ENCODE measurements at regions not wholly inside any gene's neighbourhood (a gene's known extent, or its start where the extent isn't known, plus 50 kb on each side); places are given as distances from the start of the nearest gene placed in this dataset.
"Not testable (repeated sequence)": the region's sequence is repeated elsewhere in the genome, so short reads cannot be mapped to it uniquely, and the experiment has no call there.

DNA sequence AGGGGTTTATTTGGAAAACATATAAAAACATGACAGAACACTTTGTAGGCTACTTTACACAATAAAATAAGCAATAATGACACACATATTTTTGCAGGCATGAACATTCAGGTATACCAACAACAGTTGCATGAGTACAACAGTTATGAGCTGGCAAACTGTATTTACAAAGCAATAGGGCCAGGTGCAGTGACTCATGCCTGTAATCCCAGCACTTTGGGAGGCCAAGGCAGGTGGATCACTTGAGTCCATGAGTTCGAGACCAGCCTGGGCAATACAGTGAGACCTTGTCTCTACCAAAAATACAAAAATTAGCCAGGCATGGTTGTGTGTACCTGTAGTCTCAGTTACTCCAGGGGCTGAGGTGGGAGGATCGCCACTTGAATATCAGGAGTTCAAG is 101.1 kb downstream of the BMP4 start:
- no peak for DNase-seq

DNA sequence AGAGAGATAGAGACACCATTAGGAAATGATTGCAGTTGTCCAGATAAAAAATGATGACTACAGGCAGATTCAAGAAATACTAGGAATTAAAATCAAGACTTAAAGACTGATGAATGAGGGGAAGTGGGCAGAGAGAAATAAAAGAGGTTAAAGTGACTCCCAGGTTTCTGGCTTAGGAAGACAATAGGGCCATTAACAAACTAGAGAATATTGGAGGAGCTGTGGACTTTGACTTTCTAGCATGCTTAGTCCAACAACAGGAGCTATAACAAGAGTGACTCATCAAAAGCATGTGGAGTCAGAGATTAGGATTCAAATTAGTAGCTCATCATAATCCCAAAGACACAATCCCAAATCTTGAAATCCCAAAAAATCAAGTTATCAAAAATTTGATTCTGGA is 101.5 kb downstream of the BMP4 start:
- no peak for DNase-seq

DNA sequence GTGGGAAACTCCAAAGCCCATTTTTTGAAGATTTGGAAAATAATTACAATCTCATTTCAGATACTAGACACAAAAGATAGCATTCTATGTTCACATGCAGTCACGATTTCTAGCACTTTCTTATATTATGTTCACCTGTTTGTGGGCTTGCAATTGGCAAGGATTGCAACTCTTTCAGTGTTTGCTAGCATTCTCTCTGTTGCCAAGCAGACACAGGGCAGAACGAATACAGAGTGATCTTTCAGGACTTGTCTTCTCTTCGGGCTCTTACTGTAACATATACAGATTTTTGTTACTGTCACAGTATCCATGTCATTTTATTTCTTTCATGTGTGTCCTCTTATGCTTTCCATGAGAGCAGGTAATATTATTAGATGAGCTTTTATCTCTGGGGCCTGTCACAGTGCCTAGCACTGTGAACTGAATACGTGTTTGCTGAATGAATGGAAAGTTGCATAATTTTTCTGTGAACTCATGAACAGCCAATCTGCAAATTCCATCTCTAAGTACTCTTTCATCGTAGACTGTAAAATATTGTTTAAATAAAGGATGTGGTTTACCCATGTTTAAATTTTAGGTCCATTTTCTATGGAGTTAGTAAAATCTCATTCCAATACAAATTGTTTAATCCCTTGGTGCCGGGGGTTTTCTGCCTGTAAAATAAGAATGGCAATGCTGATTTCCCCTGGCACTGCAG is 105.1 kb downstream of the BMP4 start:
- DNase-seq: no peak

DNA sequence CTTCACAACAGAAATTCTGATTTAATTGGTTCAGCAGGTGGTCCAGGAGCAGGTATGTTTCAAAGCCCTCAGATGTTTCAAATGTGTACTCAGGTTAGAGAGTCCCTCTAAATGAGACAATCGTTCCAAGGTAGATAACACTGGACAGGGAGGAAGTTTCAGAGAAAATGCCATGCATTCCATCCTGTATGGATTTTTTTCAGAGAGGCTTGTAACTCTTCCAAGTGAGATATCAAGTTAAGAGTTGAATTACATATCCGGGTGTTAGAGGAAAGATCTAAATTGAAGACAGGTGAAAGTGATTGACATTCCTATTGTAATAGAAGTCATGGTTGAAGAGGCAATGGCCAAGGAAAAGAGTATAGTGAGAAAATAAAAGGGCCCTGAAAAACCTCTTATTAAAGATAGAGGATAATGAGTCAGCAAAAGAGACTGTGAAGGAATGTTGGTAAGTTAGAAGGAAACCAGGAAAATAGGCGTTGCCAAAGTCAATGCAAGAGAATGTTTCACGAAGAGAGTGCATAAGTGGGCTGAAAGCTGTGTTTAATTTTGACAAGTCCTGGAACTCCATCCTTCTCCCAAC is 105.8 kb downstream of the BMP4 start:
- DNase-seq: no peak

DNA sequence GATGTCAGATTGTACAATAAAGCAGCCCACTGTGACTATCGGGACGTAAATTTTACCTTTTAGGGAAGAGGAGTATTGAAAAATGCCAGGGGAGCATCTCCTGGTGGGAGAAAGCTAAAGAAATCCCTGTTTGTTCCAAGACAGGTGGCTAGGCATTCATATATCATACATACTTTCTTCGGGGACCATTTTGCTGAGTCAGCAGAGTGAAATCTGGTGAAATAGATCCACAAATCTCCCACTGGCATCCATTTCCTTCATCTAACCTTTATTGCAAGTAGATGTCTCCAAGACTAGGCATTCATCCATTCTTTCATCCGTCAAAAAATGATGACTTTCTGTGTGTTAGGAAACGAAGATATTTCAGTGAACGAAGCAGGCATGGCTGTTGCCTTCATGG is 107.1 kb downstream of the BMP4 start:
- DNase-seq: no peak

DNA sequence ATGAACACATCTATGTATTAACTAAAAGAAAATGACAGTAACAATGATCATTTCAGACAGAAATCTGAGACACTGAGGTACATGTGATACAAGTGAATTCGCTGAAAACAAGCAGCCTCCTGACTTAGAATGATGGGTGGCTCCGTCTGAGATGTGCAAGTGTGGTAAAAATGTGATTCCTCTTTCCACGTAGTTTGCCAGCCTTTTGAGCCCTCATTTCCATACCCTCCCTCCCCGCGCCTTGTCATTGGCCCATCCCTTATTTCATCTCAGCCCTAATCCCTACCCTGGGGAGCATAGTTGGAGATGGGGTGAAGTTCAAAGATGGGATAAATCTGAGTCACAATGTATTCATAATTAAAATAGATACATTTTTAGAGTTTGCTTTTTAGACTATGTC is 107.8 kb downstream of the BMP4 start:
- DNase-seq: no peak

DNA sequence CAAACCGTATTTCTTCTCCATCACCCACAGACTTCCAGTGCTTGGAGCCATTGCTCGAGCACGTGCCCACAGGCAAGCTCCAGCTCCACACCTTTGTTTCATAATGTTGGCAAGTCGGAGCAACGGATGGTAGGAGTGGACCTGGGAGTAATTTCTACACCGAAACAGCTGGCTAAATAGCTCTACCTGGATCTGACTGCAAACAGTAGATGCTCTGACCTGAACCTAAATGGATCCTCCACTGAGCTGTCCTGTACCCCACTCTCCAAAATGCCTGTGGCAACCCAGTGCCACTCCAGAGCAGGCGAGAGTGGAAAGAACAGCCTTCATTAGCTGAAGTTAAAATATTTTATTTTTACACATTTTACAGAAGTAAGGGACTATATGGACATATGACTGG is 108.7 kb downstream of the BMP4 start:
- DNase-seq: no peak

DNA sequence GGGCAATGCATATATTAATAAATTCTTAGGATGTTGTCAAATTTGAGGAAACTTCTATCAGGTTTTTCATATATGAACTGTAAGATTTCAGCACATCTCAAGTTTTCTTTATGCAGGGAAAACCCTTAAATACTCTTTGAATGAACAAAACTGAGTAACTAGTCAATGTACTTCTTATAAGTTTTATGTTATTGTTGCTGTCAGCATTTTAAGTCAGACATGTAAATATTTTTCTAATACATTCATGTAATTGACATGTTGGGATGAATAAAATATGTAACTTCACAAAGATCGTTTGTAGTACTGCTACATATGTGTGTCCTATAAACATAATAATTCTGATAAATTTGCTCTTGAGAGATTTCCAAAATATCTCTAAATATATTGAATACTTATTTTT is 109.6 kb downstream of the BMP4 start:
- no peak for DNase-seq

DNA sequence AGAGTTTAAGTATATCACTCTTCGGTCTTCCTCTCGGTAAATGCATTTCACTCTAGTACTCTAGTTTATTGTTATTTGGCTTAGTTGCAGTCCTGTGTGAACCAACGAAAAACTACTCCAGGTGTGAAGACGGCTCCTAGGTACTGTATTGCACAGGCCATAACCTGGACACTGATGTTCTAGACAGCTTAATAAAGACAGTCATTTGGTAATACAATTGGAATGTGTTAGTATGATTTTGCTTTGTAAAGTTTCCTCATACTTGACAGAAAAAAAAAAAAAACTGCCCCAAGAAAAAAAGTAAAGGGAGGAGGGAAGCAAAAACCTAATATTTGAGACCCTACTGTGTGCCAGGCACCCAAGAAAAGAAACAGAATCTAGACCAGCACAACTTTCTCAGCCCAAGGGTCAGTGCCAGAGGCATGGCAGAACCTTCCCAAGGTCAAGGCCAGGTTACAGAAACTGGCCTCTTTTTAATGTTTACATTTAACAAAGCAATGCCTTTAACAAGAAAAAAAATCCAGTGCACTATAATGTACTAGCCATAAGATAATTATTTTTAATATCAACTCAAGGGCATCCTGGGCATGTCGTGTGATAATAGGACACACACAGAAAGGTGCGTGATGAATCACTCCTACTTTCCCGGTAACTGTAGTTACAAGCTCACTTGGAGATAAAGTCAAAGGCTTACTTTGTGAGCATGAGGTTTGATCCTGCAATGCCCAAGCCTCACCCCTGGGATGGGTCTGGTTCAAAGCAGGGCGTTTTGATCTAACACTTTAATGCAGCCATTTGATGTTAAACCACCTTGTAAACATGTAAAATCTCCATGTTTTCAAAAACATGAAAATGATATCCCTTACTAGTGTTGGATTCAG is 110.6 kb downstream of the BMP4 start:
- DNase-seq: no peak

DNA sequence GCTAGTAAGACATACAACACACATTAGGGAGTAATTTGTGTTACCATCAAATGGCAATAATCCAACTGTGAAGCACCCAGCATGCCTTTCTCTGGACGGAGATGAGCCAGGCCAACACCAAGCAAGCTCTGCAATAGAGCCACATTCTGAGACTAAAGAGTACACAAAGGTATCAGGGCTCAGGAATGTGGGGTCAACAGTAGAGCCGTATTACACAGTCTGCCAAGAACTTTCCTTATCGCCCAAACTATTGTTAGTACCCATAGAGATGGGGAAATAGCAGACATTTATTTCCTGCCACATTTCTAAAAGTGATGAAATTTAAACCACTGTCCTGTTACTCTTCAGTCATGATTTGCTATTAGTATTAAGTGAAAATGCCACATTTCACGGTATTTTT is 113.7 kb downstream of the BMP4 start:
- DNase-seq: no peak

DNA sequence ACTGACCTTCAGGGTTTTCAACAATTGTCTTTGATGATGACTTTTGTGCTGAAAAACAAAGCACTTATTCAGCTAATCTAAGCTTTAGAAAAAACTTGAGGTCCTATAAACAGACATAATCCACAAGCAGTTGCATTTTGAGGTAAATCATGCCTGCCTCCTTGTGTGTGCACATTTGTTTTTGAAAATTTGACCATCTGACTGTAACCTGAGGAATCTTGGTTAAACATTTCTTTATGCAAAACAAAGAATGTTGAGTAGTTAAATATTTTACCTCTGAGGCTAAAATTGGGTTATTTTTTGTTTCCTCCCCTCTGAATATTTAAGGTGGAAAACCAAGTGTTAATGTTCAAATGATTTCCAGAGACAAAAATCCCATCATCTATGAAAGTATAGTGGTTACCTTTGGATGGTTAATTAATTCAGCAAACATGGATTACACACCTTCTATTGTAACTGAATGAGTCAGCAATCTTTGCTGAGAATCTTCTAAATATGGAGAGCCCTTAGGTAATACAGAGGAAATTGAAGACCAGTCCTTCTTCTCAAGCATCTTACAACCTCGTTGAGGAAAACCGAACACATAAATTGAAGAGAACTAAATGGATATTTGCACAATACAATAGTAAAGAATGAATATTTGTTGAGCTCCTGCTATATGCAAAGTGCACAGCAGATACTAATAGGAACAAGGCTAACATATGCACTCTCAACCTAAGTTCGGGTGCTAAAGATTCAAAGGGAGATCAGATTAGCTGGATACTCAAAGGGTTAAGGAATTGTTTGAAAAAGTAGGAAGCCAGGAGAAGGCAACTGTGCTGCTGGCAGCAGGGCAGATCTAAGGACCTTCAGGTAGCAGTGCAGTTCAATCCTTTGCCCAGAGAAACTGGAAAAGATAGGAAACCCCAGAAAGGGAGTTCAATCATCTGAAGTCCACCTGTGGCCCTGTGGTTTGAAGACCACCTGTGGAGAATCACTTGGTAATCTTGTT is 115.2 kb downstream of the BMP4 start:
- no peak for DNase-seq

DNA sequence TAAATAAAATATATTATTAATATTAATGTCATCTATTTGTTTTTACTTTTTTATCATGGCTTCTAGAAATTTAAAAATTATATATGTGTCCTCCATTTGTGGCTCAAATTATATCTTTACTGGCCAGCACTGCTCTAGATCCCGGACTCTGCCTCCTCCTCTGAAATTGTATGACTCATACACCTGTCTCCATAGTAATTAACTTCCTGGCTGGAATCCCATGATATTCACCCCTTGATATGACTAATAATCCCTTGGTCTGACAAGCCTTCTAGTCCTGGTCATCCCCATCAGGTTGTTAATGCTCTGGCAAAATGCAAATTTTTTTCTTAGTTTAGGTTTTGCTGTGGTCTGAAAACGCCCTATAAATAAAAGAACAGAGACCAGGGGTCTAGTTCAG is 116.2 kb downstream of the BMP4 start:
- no peak for DNase-seq

DNA sequence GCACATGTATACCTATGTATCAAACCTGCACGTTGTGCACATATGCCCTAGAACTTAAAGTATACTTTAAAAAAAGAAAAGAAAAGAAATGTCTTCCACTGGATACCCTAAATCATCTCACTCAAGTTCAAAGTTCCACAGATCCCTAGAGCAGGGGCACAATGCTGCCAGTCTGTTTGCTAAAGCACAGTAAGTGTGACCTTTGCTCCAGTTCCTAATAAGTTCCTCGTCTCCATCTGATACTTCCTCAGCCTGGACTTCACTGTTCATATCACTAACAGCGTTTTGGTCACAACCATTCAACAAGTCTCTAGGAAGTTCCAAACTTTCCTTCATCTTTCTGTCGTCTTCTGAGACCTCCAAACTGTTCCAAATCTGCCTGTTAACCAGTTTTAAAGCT is 118.3 kb downstream of the BMP4 start:
- no peak for DNase-seq

DNA sequence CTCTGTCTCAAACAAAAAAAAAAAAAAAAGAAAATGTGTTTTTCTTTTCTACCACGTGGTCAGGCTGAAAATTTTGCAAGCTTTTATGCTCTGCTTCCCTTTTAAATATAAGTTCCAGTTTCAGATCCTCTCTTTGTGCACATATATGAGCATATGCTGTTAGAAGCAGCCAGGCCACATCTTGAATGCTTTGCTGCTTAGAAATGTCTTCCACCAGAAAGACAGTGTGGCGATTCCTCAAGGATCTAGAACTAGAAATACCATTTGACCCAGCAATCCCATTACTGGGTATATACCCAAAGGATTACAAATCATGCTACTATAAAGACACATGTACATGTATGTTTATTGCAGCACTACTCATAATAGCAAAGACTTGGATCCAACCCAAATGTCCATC is 119.0 kb downstream of the BMP4 start:
- not testable (repeated sequence) for DNase-seq

DNA sequence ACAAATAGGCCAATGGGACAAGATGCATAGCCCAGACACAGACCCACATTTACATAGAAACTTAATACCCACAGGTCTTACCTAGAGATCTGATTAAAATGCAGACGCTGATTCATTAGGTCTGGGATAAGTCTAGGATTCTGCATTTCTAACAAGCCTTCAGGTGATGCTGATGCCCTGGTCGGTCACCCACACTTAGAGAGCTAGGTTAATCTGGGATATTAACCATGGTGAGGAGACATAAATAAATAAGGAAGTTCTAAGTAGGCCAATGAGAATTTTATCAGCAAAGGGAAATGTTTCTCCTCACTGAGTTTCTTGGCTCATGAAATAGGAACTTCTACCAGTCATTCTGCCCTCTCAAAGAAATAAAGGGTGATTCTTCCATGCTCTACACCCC is 120.1 kb downstream of the BMP4 start:
- DNase-seq: no peak

DNA sequence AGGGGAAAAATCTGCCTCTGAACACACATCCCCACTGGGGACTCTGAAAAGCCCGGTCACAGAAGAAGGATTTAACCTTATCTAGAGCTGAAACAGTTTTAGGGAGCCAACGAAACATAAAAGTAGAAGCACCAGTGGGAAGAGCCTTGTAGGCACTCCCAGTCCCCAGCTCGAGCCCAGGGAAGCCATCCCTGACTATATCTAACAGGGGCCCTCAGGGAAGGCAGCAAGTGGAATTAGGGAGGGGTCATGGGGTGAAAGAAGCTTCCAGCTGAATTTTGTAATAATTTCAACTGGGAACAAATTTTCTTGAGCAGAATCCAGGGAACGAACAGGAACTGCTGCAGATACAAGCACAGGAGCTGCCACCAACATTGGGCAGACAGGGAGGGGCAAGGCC is 127.8 kb downstream of the BMP4 start:
- no peak for DNase-seq

DNA sequence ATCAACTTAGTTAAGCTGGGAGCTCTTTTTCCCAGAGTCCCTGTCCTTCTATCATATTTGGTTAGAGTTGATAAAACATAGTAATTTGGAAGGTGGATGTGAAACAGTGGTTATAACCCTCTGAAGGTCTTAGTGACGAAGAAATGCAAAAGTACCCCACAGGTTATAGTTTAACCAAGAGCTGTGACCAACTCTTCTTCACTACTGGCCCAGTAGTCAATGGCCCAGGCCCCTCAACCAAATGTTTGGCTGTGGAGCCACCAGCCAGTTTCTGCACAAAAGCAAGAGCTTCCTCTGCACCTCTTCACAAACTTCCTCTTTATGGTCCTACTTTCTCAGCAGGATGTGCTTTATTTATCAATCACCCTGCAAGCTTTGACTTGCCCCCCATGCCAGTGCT is 132.6 kb downstream of the BMP4 start:
- DNase-seq: no peak

DNA sequence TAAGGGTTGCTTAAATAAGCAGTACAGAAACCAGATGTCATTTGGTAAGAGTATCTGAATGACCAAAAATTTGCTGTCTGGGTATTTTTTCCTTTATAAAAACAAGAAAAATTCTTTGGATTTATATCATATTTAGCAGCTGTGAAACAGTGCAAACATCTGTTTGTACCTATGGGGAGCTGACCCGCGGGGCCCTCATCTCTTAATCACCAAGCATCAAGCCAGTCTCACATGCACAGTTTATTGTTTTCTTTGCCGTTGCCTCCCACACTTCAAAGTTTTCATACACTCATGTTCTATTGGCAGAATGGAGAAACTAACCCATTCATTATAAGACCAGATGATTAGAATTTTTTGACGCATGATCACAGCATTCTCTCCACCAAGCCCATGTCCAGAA is 142.2 kb downstream of the BMP4 start:
- DNase-seq: no peak

DNA sequence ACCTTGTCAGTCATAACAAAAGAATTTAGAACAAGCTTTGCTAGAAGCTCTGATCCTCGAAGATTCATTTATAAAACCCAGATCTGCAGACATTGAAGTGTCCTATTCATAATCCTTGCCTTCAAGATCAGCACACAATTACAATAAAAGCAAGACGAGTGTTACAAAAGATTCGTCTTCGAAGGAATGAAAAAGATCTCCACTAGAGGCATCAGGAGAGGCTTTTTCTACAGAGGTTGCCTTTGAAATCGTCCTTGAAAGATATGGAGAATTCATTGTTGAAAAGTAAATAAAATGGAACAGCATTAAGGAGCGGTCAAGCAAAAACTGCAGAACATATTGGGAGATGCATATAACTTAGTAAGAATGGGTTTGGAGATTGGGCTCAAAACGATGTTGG is 146.4 kb downstream of the BMP4 start:
- no peak for DNase-seq

DNA sequence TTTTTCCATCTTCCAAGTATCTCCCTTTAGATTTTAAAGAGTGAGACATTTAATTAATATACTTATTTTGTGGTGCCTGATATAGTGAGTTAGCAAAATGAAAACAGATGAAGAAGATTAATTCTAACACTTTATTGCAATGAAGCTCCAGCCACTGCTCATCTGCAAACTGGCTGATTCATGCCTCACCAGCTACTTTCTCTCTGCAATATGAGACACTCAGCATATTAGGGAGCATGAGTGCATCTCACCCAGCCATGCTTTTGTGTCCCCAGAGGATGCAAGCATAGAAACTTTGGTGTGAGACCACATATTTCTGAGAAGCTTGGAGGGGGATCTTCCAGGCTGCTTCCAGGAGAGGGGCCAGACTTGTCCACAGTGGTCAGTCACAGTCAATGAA is 148.6 kb downstream of the BMP4 start:
- DNase-seq: no peak

DNA sequence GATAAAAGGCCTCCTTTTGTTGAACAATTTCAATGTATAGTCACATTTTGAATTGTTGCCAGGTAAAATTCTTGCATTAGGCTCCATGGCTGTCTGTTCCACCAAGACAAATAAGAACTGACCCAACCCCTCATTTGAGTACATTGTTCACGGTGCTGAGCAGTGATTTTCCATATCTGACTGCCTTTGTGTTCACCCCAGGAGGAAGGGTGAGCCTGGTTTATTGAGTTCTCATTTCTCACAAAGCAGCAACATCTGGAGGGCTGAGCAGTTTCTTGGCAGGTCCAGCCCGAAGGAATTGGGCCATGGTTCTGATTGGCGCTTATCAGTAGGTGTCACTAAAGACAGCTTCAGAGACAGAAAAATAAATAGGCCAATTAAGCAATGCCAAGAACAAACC is 149.1 kb downstream of the BMP4 start:
- DNase-seq: no peak

DNA sequence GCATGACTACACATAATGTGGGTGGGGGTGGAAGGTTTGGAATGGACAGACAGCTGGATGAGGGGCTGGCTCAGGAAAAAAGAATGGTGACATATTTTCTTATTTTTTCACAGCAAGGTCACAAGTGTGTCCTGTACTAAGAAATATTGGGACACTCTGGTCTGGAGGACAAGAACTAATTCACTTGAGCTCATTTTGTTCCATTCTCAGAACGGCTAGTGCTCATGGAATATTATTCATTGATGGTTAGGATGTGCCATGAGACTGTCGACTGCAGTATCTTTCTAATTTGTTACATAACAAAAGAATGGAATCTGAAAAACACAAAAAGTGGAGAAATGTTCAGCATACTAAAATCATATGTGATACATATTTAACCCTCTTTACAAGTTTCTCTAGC is 149.5 kb downstream of the BMP4 start:
- DNase-seq: no peak

DNA sequence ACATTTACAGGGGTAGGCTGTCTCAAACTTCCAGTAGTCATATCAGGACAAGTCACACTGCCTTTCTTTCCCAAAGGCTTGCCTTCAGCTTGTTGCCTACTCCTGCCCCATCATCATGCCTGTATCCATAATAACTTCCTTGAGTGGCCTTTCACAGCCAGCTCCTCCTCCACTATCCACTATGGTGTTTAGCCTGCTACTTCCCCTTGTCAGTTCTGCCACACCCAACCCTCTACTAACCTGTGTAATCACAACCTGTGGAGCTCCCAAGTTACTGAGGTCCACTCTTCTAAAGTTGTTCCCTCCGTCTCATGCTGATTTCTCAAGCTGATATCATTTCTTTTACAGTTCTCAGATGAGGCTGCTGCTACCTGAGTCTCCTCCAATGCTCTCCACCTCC is 159.9 kb downstream of the BMP4 start:
- DNase-seq: no peak
